ENCODE measurements at regions not wholly inside any gene's neighbourhood (a gene's known extent, or its start where the extent isn't known, plus 50 kb on each side); places are given as distances from the start of the nearest gene placed in this dataset.
"Not testable (repeated sequence)": the region's sequence is repeated elsewhere in the genome, so short reads cannot be mapped to it uniquely, and the experiment has no call there.

GRCh38 chr6:144383336-144383735 is 98.2 kb downstream of the UTRN start:
- Histone ChIP-seq H3K4me3 (ENCODE audit: low read depth, low read length) (no peak overlapping the region), H3K27ac (no peak overlapping the region), H3K36me3 (replicated peaks) (no peaks in the 10 kb centered on the region), H3K27me3 (replicated peaks) (no peaks in the 10 kb centered on the region)
- DNase-seq = no peak
- in situ Hi-C loops (cut with HindIII; ENCODE audit: low pct_ligation_motif_present, low sequenced_read_pairs) = no loop called here
- no peak for TF ChIP-seq CTCF (IDR thresholded peaks at IDR 0.05; ENCODE audit: low read depth, low read length, missing control alignments)

GRCh38 chr6:144384427-144384826 is 99.3 kb downstream of the UTRN start:
- no peak overlapping the region for H3K27ac ChIP-seq
- no peaks in the 10 kb centered on the region for H3K27me3 ChIP-seq (replicated peaks)
- TF ChIP-seq CTCF (IDR thresholded peaks at IDR 0.05; ENCODE audit: low read depth, low read length, missing control alignments) = no peak
- H3K4me3 ChIP-seq (ENCODE audit: low read depth, low read length) = no peak overlapping the region
- H3K36me3 ChIP-seq (replicated peaks) = no peaks in the 10 kb centered on the region
- DNase-seq = no peak
- in situ Hi-C loops (cut with HindIII; ENCODE audit: low pct_ligation_motif_present, low sequenced_read_pairs) = no loop called here

- in situ Hi-C loops (cut with HindIII; ENCODE audit: low pct_ligation_motif_present, low sequenced_read_pairs); H3K27ac ChIP-seq; DNase-seq; H3K27me3 ChIP-seq (replicated peaks); H3K36me3 ChIP-seq (replicated peaks); H3K4me3 ChIP-seq (ENCODE audit: low read depth, low read length): not testable (repeated sequence)
Measured at GRCh38 chr6:144389474-144389873, 104.3 kb downstream of the UTRN start.

- Histone ChIP-seq H3K27ac (no peak overlapping the region), H3K4me3 (ENCODE audit: low read depth, low read length) (no peak overlapping the region), H3K36me3 (replicated peaks) (no peaks in the 10 kb centered on the region), H3K27me3 (replicated peaks) (no peaks in the 10 kb centered on the region)
- no peak for TF ChIP-seq CTCF (IDR thresholded peaks at IDR 0.05; ENCODE audit: low read depth, low read length, missing control alignments)
- in situ Hi-C loops (cut with HindIII; ENCODE audit: low pct_ligation_motif_present, low sequenced_read_pairs) = no loop called here
- no peak for DNase-seq
Measured at GRCh38 chr6:144390202-144390601, 105.1 kb downstream of the UTRN start.

- H3K27me3 ChIP-seq (replicated peaks) = no peaks in the 10 kb centered on the region
- no peak overlapping the region for H3K4me3 ChIP-seq (ENCODE audit: low read depth, low read length)
- no peak overlapping the region for H3K27ac ChIP-seq
- TF ChIP-seq CTCF (IDR thresholded peaks at IDR 0.05; ENCODE audit: low read depth, low read length, missing control alignments) = no peak
- H3K36me3 ChIP-seq (replicated peaks) = no peaks in the 10 kb centered on the region
- DNase-seq = no peak
- in situ Hi-C loops (cut with HindIII; ENCODE audit: low pct_ligation_motif_present, low sequenced_read_pairs) = no loop called here
Measured at GRCh38 chr6:144390886-144391285, 105.8 kb downstream of the UTRN start.

GRCh38 chr6:144392536-144392935 is 107.4 kb downstream of the UTRN start:
- no peak overlapping the region for H3K4me3 ChIP-seq (ENCODE audit: low read depth, low read length)
- no peaks in the 10 kb centered on the region for H3K27me3 ChIP-seq (replicated peaks)
- in situ Hi-C loops (cut with HindIII; ENCODE audit: low pct_ligation_motif_present, low sequenced_read_pairs) = no loop called here
- no peaks in the 10 kb centered on the region for H3K36me3 ChIP-seq (replicated peaks)
- no peak for DNase-seq
- H3K27ac ChIP-seq = no peak overlapping the region
- TF ChIP-seq CTCF (IDR thresholded peaks at IDR 0.05; ENCODE audit: low read depth, low read length, missing control alignments) = no peak

Measured in brain microvascular endothelial cell (primary cell).